Stimulated activated CD4-positive, alpha-beta T cell treated with anti-CD3 and anti-CD28 coated beads, Interleukin-4, amount 100 ng/mL, for 24 hours (primary cell): ENCODE measurements at regions not wholly inside any gene's neighbourhood (a gene's known extent, or its start where the extent isn't known, plus 50 kb on each side); places are given as distances from the start of the nearest gene placed in this dataset.
"Not testable (repeated sequence)": the region's sequence is repeated elsewhere in the genome, so short reads cannot be mapped to it uniquely, and the experiment has no call there.

Experiments used
- DNase-seq: peaks from one replicate; pipeline ENCODE4 v3.0.0-alpha.2; 2020

GRCh38 chr3:28042095-28042635 is 199.3 kb upstream of the CMC1 start:
- no peak for DNase-seq

GRCh38 chr3:28042707-28043106 is 198.7 kb upstream of the CMC1 start:
- DNase-seq, result no peak

- no peak for DNase-seq
These were observed 191.3 kb upstream of the CMC1 start for GRCh38 chr3:28050120-28050519.

- peak; percentile 59 for DNase-seq
These were observed 190.5 kb upstream of the CMC1 start for GRCh38 chr3:28050885-28051284.

- DNase-seq, result peak; percentile 45
These were observed 187.7 kb upstream of the CMC1 start for GRCh38 chr3:28053759-28054158.

GRCh38 chr3:28056806-28057205 is 184.6 kb upstream of the CMC1 start:
- DNase-seq, result no peak

- DNase-seq, result no peak
These were observed 183.9 kb upstream of the CMC1 start for GRCh38 chr3:28057539-28057938.

GRCh38 chr3:28059199-28059598 is 182.2 kb upstream of the CMC1 start:
- DNase-seq, result not testable (repeated sequence)

GRCh38 chr3:28066020-28066419 is 175.4 kb upstream of the CMC1 start:
- DNase-seq, result no peak

- no peak for DNase-seq
These were observed 174.4 kb upstream of the CMC1 start for GRCh38 chr3:28067014-28067413.

GRCh38 chr3:28068342-28068741 is 173.1 kb upstream of the CMC1 start:
- no peak for DNase-seq

- no peak for DNase-seq
These were observed 172.0 kb upstream of the CMC1 start for GRCh38 chr3:28069438-28069837.

- no peak for DNase-seq
These were observed 165.2 kb upstream of the CMC1 start for GRCh38 chr3:28076246-28076645.

GRCh38 chr3:28077572-28077971 is 163.8 kb upstream of the CMC1 start:
- no peak for DNase-seq

- DNase-seq, result no peak
These were observed 162.9 kb upstream of the CMC1 start for GRCh38 chr3:28078536-28078935.

GRCh38 chr3:28080716-28081115 is 160.7 kb upstream of the CMC1 start:
- DNase-seq, result no peak

- no peak for DNase-seq
These were observed 159.9 kb upstream of the CMC1 start for GRCh38 chr3:28081533-28081947.

- DNase-seq, result no peak
These were observed 153.8 kb upstream of the CMC1 start for GRCh38 chr3:28087591-28087990.

- DNase-seq, result no peak
These were observed 152.4 kb upstream of the CMC1 start for GRCh38 chr3:28088811-28089526.

GRCh38 chr3:28089527-28089897 is 151.9 kb upstream of the CMC1 start:
- DNase-seq, result no peak

GRCh38 chr3:28099296-28099695 is 142.1 kb upstream of the CMC1 start:
- no peak for DNase-seq

- no peak for DNase-seq
These were observed 139.7 kb upstream of the CMC1 start for GRCh38 chr3:28101705-28102104.

GRCh38 chr3:28103861-28104260 is 137.6 kb upstream of the CMC1 start:
- DNase-seq, result no peak

- DNase-seq, result no peak
These were observed 136.4 kb upstream of the CMC1 start for GRCh38 chr3:28104896-28105534.

- DNase-seq, result no peak
These were observed 131.6 kb upstream of the CMC1 start for GRCh38 chr3:28109829-28110228.
